ENCODE measurements at regions not wholly inside any gene's neighbourhood (a gene's known extent, or its start where the extent isn't known, plus 50 kb on each side); places are given as distances from the start of the nearest gene placed in this dataset.

DNA sequence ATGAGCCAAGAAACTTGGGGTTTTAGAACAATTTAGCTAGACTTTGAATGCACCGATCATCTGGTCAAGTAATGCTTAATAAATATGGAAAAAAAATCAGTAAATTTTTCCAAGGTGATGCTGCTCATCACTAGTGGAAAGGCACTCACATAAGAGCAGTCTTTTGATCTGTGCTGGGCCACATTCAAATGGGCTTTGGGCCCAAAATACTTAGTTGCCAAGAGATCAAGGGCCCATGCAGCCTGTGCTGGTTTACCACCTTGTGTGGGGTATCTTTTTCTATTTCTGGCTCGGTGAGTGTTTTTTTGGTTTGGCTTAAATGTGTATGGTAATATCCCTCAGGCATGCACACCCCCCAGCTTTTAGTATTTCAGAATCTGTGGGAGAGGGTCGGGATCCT lies 943.2 kb downstream of the TMTC2 start:
- TF ChIP-seq POLR2A (IDR thresholded peaks at IDR 0.05), result no peak
- no peak for TF ChIP-seq CTCF (IDR thresholded peaks at IDR 0.05 in 8 of 11, conservative IDR thresholded peaks at IDR 0.05 in 3 of 11)

All from spleen (tissue), 7 donors.